Smooth muscle cell (in vitro differentiated cells): ENCODE measurements at regions not wholly inside any gene's neighbourhood (a gene's known extent, or its start where the extent isn't known, plus 50 kb on each side); places are given as distances from the start of the nearest gene placed in this dataset.

Experiments
- DNase-seq: peaks from one replicate; lab custom pipeline; 2025; ENCODE audit not compliant: unreplicated experiment; lab: John Stamatoyannopoulos, UW
- H2AFZ ChIP-seq: fragments of 200-600 bp; sonication (generic); 2 replicates; pipeline ENCODE4 v1.6.0; 2016; ENCODE audit warnings: antibody characterized with exemption, low read depth, mild to moderate bottlenecking
- H3F3A ChIP-seq: fragments of 200-600 bp; sonication (generic); 2 replicates; pipeline ENCODE4 v1.6.0; 2017; ENCODE audit warnings: antibody characterized with exemption, low read depth
- H3K27ac ChIP-seq: fragments of 200-600 bp; sonication (generic); 2 replicates; pipeline ENCODE4 v1.5.1; 2016; ENCODE audit warnings: low read depth, mild to moderate bottlenecking
- H3K27me3 ChIP-seq: fragments of 200-600 bp; sonication (generic); 2 replicates; pipeline ENCODE4 v1.6.1; 2016; ENCODE audit warnings: low read depth, mild to moderate bottlenecking
- H3K36me3 ChIP-seq: fragments of 200-600 bp; sonication (generic); 2 replicates; pipeline ENCODE4 v1.5.1; 2016; ENCODE audit warnings: low read depth
- H3K4me1 ChIP-seq: fragments of 200-600 bp; sonication (generic); 2 replicates; pipeline ENCODE4 v1.5.1; 2016; ENCODE audit warnings: low read depth
- H3K4me2 ChIP-seq: fragments of 200-600 bp; sonication (generic); 2 replicates; pipeline ENCODE4 v1.6.0; 2016; ENCODE audit warnings: mild to moderate bottlenecking
- H3K4me3 ChIP-seq: fragments of 200-600 bp; sonication (generic); 2 replicates; pipeline ENCODE4 v1.5.1; 2016; ENCODE audit warnings: mild to moderate bottlenecking
- H3K79me2 ChIP-seq: fragments of 200-600 bp; sonication (generic); 2 replicates; pipeline ENCODE4 v1.6.0; 2016; ENCODE audit warnings: low read depth, mild to moderate bottlenecking
- H3K9ac ChIP-seq: fragments of 200-600 bp; sonication (generic); 2 replicates; pipeline ENCODE4 v1.6.0; 2016; ENCODE audit warnings: low read depth
- H3K9me3 ChIP-seq: fragments of 200-600 bp; sonication (generic); replicated peaks from 2 replicates; pipeline ENCODE4 v1.5.1; 2016; ENCODE audit warnings: low read depth
- H4K20me1 ChIP-seq: fragments of 200-600 bp; sonication (generic); 2 replicates; pipeline ENCODE4 v1.6.0; 2016; ENCODE audit warnings: low read depth
- CTCF ChIP-seq: fragments of 200-600 bp; sonication (generic); IDR thresholded peaks from 2 replicates; pipeline ENCODE4 v1.5.1; 2017; ENCODE audit warnings: borderline replicate concordance, mild to moderate bottlenecking, antibody characterized with exemption; ENCODE audit not compliant: insufficient read depth, poor library complexity, severe bottlenecking
- WGBS: methylation state at CpG from one replicate; pipeline ENCODE4 v1.1.7; 2016; ENCODE audit warnings: low lambda C conversion rate; 5-methylcytosine and 5-hydroxymethylcytosine counted together

DNA sequence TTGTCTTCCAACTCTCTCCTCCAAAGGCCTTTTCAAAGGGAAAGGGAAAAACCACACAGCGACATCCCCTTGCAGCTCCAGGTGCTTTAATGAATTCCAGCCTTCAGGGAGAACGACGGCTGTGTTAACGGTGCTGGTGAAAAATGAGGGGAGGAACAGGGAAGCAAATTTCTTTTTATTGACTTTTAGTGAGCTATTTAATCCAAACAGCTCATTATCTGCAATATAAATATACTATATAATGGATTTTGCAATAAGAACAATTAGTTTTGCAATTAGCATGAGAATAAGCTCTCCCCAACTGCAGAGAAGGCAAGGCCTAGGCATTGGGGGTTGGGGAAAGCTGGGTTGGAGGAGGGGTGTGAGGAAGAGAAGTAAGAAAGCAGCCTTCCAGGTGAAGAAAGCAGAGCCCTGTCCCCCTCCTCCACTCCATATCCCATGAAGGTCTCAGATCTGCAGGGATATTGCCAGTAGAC lies 159.0 kb upstream of the ZC3H12A start:
- peaks cover 69% of the 10 kb centered on the region for H3K27me3 ChIP-seq
- TF ChIP-seq CTCF: no peak
- DNase-seq: no peak

GRCh38 chr1:37317870-37318467 lies 156.4 kb upstream of the ZC3H12A start:
- DNase-seq: no peak
- H3K4me2 ChIP-seq: no peak overlapping the region
- H2AFZ ChIP-seq: no peak overlapping the region
- no peak overlapping the region for H3K27ac ChIP-seq
- no peaks in the 10 kb centered on the region for H3F3A ChIP-seq
- no peaks in the 10 kb centered on the region for H4K20me1 ChIP-seq
- no peaks in the 10 kb centered on the region for H3K9me3 ChIP-seq
- no peak overlapping the region for H3K4me3 ChIP-seq
- no peaks in the 10 kb centered on the region for H3K36me3 ChIP-seq
- peaks cover 12% of the 10 kb centered on the region for H3K4me1 ChIP-seq
- 49% methylated on average over 35 of the region's 35 CpGs for WGBS
- TF ChIP-seq CTCF: no peak
- H3K27me3 ChIP-seq: peaks cover 74% of the 10 kb centered on the region
- H3K79me2 ChIP-seq: no peaks in the 10 kb centered on the region
- no peak overlapping the region for H3K9ac ChIP-seq

More for the DNA sequence above, 159.0 kb upstream of the ZC3H12A start:
- H3K79me2 ChIP-seq: no peaks in the 10 kb centered on the region
- no peaks in the 10 kb centered on the region for H3K36me3 ChIP-seq
- no peak overlapping the region for H2AFZ ChIP-seq
- no peak overlapping the region for H3K9ac ChIP-seq
- no peak overlapping the region for H3K27ac ChIP-seq
- no peaks in the 10 kb centered on the region for H3K9me3 ChIP-seq
- no peak overlapping the region for H3K4me3 ChIP-seq
- no peaks in the 10 kb centered on the region for H4K20me1 ChIP-seq
- 11% methylated on average over 4 of the region's 4 CpGs for WGBS
- no peak overlapping the region for H3K4me2 ChIP-seq
- no peaks in the 10 kb centered on the region for H3F3A ChIP-seq
- H3K4me1 ChIP-seq: peaks cover 12% of the 10 kb centered on the region

GRCh38 chr1:37318490-37318889 lies 155.9 kb upstream of the ZC3H12A start:
- DNase-seq: no peak
- no peak for TF ChIP-seq CTCF
- Histone ChIP-seq H3K36me3 (no peaks in the 10 kb centered on the region), H3K27ac (no peak overlapping the region), H3K4me1 (peaks cover 12% of the 10 kb centered on the region), H3K27me3 (peaks cover 69% of the 10 kb centered on the region), H4K20me1 (no peaks in the 10 kb centered on the region), H3K79me2 (no peaks in the 10 kb centered on the region), H3K4me3 (no peak overlapping the region), H3K4me2 (no peak overlapping the region), H3K9me3 (no peaks in the 10 kb centered on the region), H3K9ac (no peak overlapping the region), H3F3A (no peaks in the 10 kb centered on the region), H2AFZ (no peak overlapping the region)
- 69% methylated on average over 19 of the region's 20 CpGs for WGBS

DNA sequence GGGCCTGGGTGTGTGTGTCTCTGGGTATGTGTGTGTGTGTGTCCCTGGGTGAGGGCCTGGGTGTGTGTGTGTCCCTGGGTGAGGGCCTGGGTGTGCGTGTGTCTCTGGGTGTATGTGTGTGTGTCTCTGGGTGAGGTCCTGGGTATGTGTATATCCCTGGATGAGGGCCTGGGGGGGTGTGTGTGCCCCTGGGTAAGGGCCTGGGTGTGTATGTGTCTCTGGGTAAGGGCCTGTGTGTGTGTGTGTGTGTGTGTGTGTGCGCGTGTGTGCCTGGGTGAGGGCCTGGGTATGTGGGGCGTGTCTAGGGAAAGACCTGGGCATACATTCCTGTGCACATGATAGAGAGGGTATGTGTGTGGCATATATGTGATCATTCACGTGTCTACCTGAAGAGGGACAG lies 155.1 kb upstream of the ZC3H12A start:
- WGBS: 98% methylated on average over 5 of the region's 5 CpGs

More for the DNA sequence above, 155.1 kb upstream of the ZC3H12A start:
- Histone ChIP-seq H2AFZ (no peak overlapping the region), H3K79me2 (no peaks in the 10 kb centered on the region), H3K27ac (no peak overlapping the region), H3F3A (no peaks in the 10 kb centered on the region), H3K27me3 (peaks cover 61% of the 10 kb centered on the region), H3K4me2 (no peak overlapping the region), H3K9ac (no peak overlapping the region), H4K20me1 (no peaks in the 10 kb centered on the region), H3K4me3 (no peak overlapping the region), H3K4me1 (peaks cover 12% of the 10 kb centered on the region), H3K36me3 (no peaks in the 10 kb centered on the region), H3K9me3 (no peaks in the 10 kb centered on the region)
- DNase-seq: no peak
- TF ChIP-seq CTCF: no peak
